ENCODE measurements at regions not wholly inside any gene's neighbourhood (a gene's known extent, or its start where the extent isn't known, plus 50 kb on each side); places are given as distances from the start of the nearest gene placed in this dataset.

GRCh38 chrX:9372866-9373265 lies 92.0 kb upstream of the TBL1X start:
- no peak for TF ChIP-seq CTCF (conservative IDR thresholded peaks at IDR 0.05; ENCODE audit: low read depth, low read length)
- TF ChIP-seq SMC3 (IDR thresholded peaks at IDR 0.05; ENCODE audit: low read depth, low read length): no peak
- no peak for TF ChIP-seq CEBPB (IDR thresholded peaks at IDR 0.05; ENCODE audit: low read depth, low read length)
- no peak for TF ChIP-seq ELK1 (IDR thresholded peaks at IDR 0.05; ENCODE audit: borderline replicate concordance, low read depth, low read length)

Data from IMR-90 (cell line).